ENCODE measurements at regions not wholly inside any gene's neighbourhood (a gene's known extent, or its start where the extent isn't known, plus 50 kb on each side); places are given as distances from the start of the nearest gene placed in this dataset.

DNA sequence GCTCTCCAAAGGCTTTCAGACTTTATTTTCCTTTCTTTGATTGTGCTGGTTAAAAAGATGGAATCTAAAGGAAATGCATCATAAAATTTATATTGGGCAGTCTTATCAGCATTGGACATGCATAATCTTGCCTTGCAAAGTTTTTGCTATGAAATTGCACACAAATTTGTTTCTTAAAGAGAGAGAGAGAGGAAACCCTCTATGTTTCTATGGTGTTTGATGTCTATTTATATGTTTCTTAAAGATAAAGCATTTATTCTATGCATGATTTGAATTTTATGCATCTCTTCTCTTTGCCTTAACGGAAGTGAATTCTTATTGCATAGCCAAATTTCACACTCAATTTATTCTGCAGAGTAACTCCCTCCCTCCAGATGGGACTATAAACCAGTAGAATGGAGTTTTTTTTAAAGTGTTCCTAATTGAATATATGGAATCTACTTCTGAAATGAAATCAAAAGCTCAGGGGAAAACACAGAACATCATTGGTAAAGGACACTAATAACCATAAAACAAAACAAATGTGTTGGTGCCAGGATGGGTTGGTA, 83.5 kb upstream of the PPARGC1A start:
- no peak overlapping the region for H3K9ac ChIP-seq (ENCODE audit: insufficient read depth in 1 of 2, low read depth in 2 of 2, low read length in 2 of 2)
- no peak for TF ChIP-seq ZNF431 (CRISPR knock-in tag; IDR thresholded peaks at IDR 0.05)
- TF ChIP-seq GABPB2 (CRISPR knock-in tag; conservative IDR thresholded peaks at IDR 0.05), result no peak
- TF ChIP-seq NEUROD1 (IDR thresholded peaks at IDR 0.05; ENCODE audit: borderline replicate concordance, low read depth, low read length, partially characterized antibody), result no peak
- no peak for TF ChIP-seq ZNF785 (CRISPR knock-in tag; IDR thresholded peaks at IDR 0.05)
- TF ChIP-seq, protein P1, sequence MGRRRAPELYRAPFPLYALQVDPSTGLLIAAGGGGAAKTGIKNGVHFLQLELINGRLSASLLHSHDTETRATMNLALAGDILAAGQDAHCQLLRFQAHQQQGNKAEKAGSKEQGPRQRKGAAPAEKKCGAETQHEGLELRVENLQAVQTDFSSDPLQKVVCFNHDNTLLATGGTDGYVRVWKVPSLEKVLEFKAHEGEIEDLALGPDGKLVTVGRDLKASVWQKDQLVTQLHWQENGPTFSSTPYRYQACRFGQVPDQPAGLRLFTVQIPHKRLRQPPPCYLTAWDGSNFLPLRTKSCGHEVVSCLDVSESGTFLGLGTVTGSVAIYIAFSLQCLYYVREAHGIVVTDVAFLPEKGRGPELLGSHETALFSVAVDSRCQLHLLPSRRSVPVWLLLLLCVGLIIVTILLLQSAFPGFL (CRISPR knock-in tag; IDR thresholded peaks at IDR 0.05), result no peak
- TF ChIP-seq HNRNPH1 (optimal IDR thresholded peaks at IDR 0.05; ENCODE audit: low read depth, low read length), result no peak
- TF ChIP-seq FOXJ3 (CRISPR knock-in tag; IDR thresholded peaks at IDR 0.05), result no peak
- TF ChIP-seq ZC3H8 (IDR thresholded peaks at IDR 0.05), result no peak
- BruUV-seq (replicated peaks), result no TSS peak
- in situ Hi-C loops (cut with MboI), result no loop called here
- H3K4me2 ChIP-seq (ENCODE audit: insufficient read depth, low read length), result no peak overlapping the region
- no peaks in the 10 kb centered on the region for H4K20me1 ChIP-seq (replicated peaks; ENCODE audit: control insufficient read depth, insufficient read depth, low read length)
- no peak overlapping the region for H2AFZ ChIP-seq (ENCODE audit: low read depth, low read length)
- no peak for ATAC-seq
- no peaks in the 10 kb centered on the region for H3K9me1 ChIP-seq (ENCODE audit: control insufficient read depth, insufficient read depth, low read length)
- intact Hi-C loops (cut with micrococcal nuclease), result no loop called here
- no peaks in the 10 kb centered on the region for H3K36me3 ChIP-seq (ENCODE audit: control insufficient read depth, insufficient read depth, low read length)
- CTCF ChIA-PET (ENCODE audit: low intra/inter-chr PET ratio), result no interaction called here
- FAIRE-seq, result no peak
- 0% methylated on average over 1 of the region's 1 CpG for WGBS (ENCODE audit: insufficient coverage, low coverage, missing lambda C conversion rate)
- no peaks in the 10 kb centered on the region for H3K4me1 ChIP-seq (replicated peaks in 1 of 2; ENCODE audit: control insufficient read depth in 2 of 2, insufficient read depth in 2 of 2, low read length in 2 of 2)
- DNase-seq (ENCODE audit: extremely low read depth in 1 of 4, low spot score in 3 of 4), result no peak
- no peak overlapping the region for H3K27ac ChIP-seq (ENCODE audit: extremely low read depth, low read depth, low read length)
- no peaks in the 10 kb centered on the region for H3K9me3 ChIP-seq (replicated peaks; ENCODE audit: control insufficient read depth, insufficient read depth, low read depth, low read length)
- no peaks in the 10 kb centered on the region for H3K79me2 ChIP-seq (ENCODE audit: control insufficient read depth, insufficient read depth, low read length)
- no peak overlapping the region for H3K4me3 ChIP-seq
- POLR2A ChIA-PET, result no interaction called here
- no peaks in the 10 kb centered on the region for H3K27me3 ChIP-seq (ENCODE audit: control insufficient read depth in 2 of 2, insufficient read depth in 2 of 2, low read length in 2 of 2)
